SK-N-SH (cell line): ENCODE measurements at regions not wholly inside any gene's neighbourhood (a gene's known extent, or its start where the extent isn't known, plus 50 kb on each side); places are given as distances from the start of the nearest gene placed in this dataset.

Source experiments
- CTCF ChIA-PET: fragments of 300-600, 350-600 bp; formaldehyde crosslinking; extraction: SDS; loops from one replicate; lab custom pipeline; 2021; lab: Yijun Ruan, JAX
- POLR2A ChIA-PET: fragments of 350-600 bp; sonication (Branson Sonifier 250); formaldehyde crosslinking; extraction: SDS; loops from one replicate; lab custom pipeline; 2020; ENCODE audit warnings: antibody characterized with exemption, inconsistent platforms; lab: Yijun Ruan, JAX
- DNase-seq: peaks from one replicate; pipeline ENCODE4 v3.0.0; 2012
- H2AFZ ChIP-seq: fragments of 200-600 bp; sonication (generic); 2 replicates; pipeline ENCODE4 v1.8.1; 2016; ENCODE audit warnings: antibody characterized with exemption, mild to moderate bottlenecking, low read depth
- H3F3A ChIP-seq: fragments of 200-600 bp; sonication (generic); replicated peaks from 2 replicates; pipeline ENCODE3; 2016; ENCODE audit warnings: antibody characterized with exemption, mild to moderate bottlenecking; ENCODE audit not compliant: insufficient read depth
- H3K27ac ChIP-seq, 2 experiments: fragments of 200-500 bp in 1 of 2; fragments of 200-600 bp in 1 of 2; sonication (Bioruptor generic) in 1 of 2; sonication (generic), shearing (Covaris generic) in 1 of 2; 2 replicates each; pipeline versions ENCODE4 v1.5.1 to v1.6.1; 2014 to 2016; ENCODE audit warnings: low read depth in 2 of 2, inconsistent platforms in 1 of 2, low read length in 1 of 2, mild to moderate bottlenecking in 1 of 2, mixed read lengths in 1 of 2
- H3K27me3 ChIP-seq: fragments of 200-600 bp; sonication (generic), shearing (Covaris generic); 2 replicates; pipeline ENCODE4 v1.6.1; 2016; ENCODE audit warnings: mixed run types; ENCODE audit not compliant: insufficient read depth
- H3K36me3 ChIP-seq, 2 experiments: fragments of 200-500 bp in 1 of 2; fragments of 200-600 bp in 1 of 2; sonication (Bioruptor generic) in 1 of 2; sonication (generic) in 1 of 2; replicated peaks in 1 of 2; 2 replicates each; pipeline versions ENCODE3 to v1.5.1; 2014 to 2016; ENCODE audit warnings: low read length in 1 of 2, mild to moderate bottlenecking in 1 of 2; ENCODE audit not compliant: insufficient read depth in 2 of 2, control insufficient read depth in 1 of 2
- H3K4me1 ChIP-seq, 2 experiments: fragments of 200-500 bp in 1 of 2; fragments of 200-600 bp in 1 of 2; sonication (Bioruptor generic) in 1 of 2; sonication (generic), shearing (Covaris generic) in 1 of 2; 2 replicates each; pipeline versions ENCODE4 v1.5.1 to v1.6.1; 2014 to 2016; ENCODE audit warnings: low read depth in 1 of 2, low read length in 1 of 2, mixed run types in 1 of 2; ENCODE audit not compliant: insufficient read depth in 2 of 2, control insufficient read depth in 1 of 2
- H3K4me2 ChIP-seq: fragments of 200-600 bp; sonication (generic), shearing (Covaris generic); 2 replicates; pipeline ENCODE4 v1.6.1; 2017; ENCODE audit warnings: mixed run types
- H3K4me3 ChIP-seq, 2 experiments: fragments of 200-500 bp in 1 of 2; fragments of 200-600 bp in 1 of 2; sonication (Bioruptor generic) in 1 of 2; sonication (generic), shearing (Covaris generic) in 1 of 2; 2 replicates each; pipeline versions ENCODE4 v1.5.1 to v1.8.1; 2014 to 2016; ENCODE audit warnings: low read depth in 2 of 2, inconsistent platforms in 1 of 2, low read length in 1 of 2, mild to moderate bottlenecking in 1 of 2, mixed read lengths in 1 of 2, moderate library complexity in 1 of 2
- H3K79me2 ChIP-seq: fragments of 200-600 bp; sonication (generic); 2 replicates; pipeline ENCODE4 v1.8.1; 2017; ENCODE audit warnings: mild to moderate bottlenecking; ENCODE audit not compliant: insufficient read depth
- H3K9ac ChIP-seq: fragments of 200-600 bp; sonication (generic); 2 replicates; pipeline ENCODE4 v1.6.1; 2017; ENCODE audit warnings: mixed run types
- H3K9me2 ChIP-seq: fragments of 200-600 bp; sonication (generic); 2 replicates; pipeline ENCODE4 v1.6.1; 2017; ENCODE audit warnings: mixed run types
- H3K9me3 ChIP-seq: fragments of 200-600 bp; sonication (generic); 2 replicates; pipeline ENCODE4 v1.6.1; 2017; ENCODE audit warnings: mixed run types, mild to moderate bottlenecking, moderate library complexity
- H4K20me1 ChIP-seq: fragments of 200-600 bp; sonication (generic); 2 replicates; pipeline ENCODE4 v1.6.1; 2017; ENCODE audit warnings: mild to moderate bottlenecking, mixed run types; ENCODE audit not compliant: insufficient read depth
- CHD2 ChIP-seq: fragments of 150-350 bp; IDR thresholded peaks from 2 replicates; pipeline ENCODE4 v1.6.1; 2018; ENCODE audit warnings: low read length; ENCODE audit not compliant: partially characterized antibody
- CTCF ChIP-seq: fragments of 200-600 bp; sonication (generic); IDR thresholded peaks from 2 replicates; pipeline ENCODE4 v1.6.1; 2017; ENCODE audit warnings: antibody characterized with exemption, mild to moderate bottlenecking, moderate library complexity
- ELF1 ChIP-seq: IDR thresholded peaks from 2 replicates; pipeline ENCODE4 v1.4.0; 2012
- EP300 ChIP-seq, 2 experiments: IDR thresholded peaks; 2 replicates each; pipeline versions ENCODE4 v1.4.0 to v1.6.1; 2012; ENCODE audit warnings: borderline replicate concordance in 1 of 2, low read depth in 1 of 2, low read length in 1 of 2
- FOXM1 ChIP-seq: IDR thresholded peaks from 2 replicates; pipeline ENCODE4 v1.4.0; 2012; ENCODE audit warnings: low read depth, mild to moderate bottlenecking
- GABPA ChIP-seq: IDR thresholded peaks from 2 replicates; pipeline ENCODE4 v1.4.0; 2012; ENCODE audit warnings: low read depth, mild to moderate bottlenecking
- IRF3 ChIP-seq: fragments of 150-350 bp; IDR thresholded peaks from 2 replicates; pipeline ENCODE4 v1.6.1; 2016; ENCODE audit warnings: mild to moderate bottlenecking, low read depth, low read length
- NFIC ChIP-seq: IDR thresholded peaks from 2 replicates; pipeline ENCODE4 v1.4.0; 2012; ENCODE audit warnings: borderline replicate concordance
- POLR2AphosphoS5 ChIP-seq: IDR thresholded peaks from 2 replicates; pipeline ENCODE4 v1.6.1; 2012; ENCODE audit warnings: low read depth, low read length
- RAD21 ChIP-seq: IDR thresholded peaks from 2 replicates; pipeline ENCODE4 v1.6.1; 2012; ENCODE audit warnings: mild to moderate bottlenecking, low read length
- RCOR1 ChIP-seq: fragments of 150-350 bp; IDR thresholded peaks from 2 replicates; pipeline ENCODE4 v1.6.1; 2017; ENCODE audit warnings: antibody characterized with exemption, low read length
- RFX5 ChIP-seq: IDR thresholded peaks from 2 replicates; pipeline ENCODE4 v1.6.1; 2012; ENCODE audit warnings: mild to moderate bottlenecking, improper control_type of control experiment, low read length
- RXRA ChIP-seq: IDR thresholded peaks from 2 replicates; pipeline ENCODE4 v1.4.0; 2012; ENCODE audit warnings: low read depth, mild to moderate bottlenecking, borderline replicate concordance
- SIN3A ChIP-seq: IDR thresholded peaks from 2 replicates; pipeline ENCODE4 v1.6.1; 2012; ENCODE audit warnings: low read depth, mild to moderate bottlenecking, low read length, moderate library complexity, borderline replicate concordance
- TAF1 ChIP-seq: IDR thresholded peaks from 2 replicates; pipeline ENCODE4 v1.6.1; 2012; ENCODE audit warnings: low read depth, mild to moderate bottlenecking, low read length, moderate library complexity, borderline replicate concordance
- TEAD4 ChIP-seq: IDR thresholded peaks from 2 replicates; pipeline ENCODE4 v1.4.0; 2012; ENCODE audit warnings: mild to moderate bottlenecking, borderline replicate concordance; ENCODE audit not compliant: insufficient read depth
- USF2 ChIP-seq: fragments of 150-350 bp; IDR thresholded peaks from 2 replicates; pipeline ENCODE4 v1.6.1; 2017; ENCODE audit warnings: antibody characterized with exemption, low read length, low read depth, borderline replicate concordance
- WGBS: methylation state at CpG from one replicate; pipeline ENCODE4 v1.1.6; 2017; ENCODE audit warnings: low lambda C conversion rate; 5-methylcytosine and 5-hydroxymethylcytosine counted together
- TF ChIP-seq, protein P1 (sequence below): IDR thresholded peaks from 2 replicates; pipeline ENCODE4 v1.4.0; 2012; ENCODE audit warnings: low read depth, borderline replicate concordance
- TF ChIP-seq, protein P2 (sequence below): IDR thresholded peaks from 2 replicates; pipeline ENCODE4 v1.4.0; 2012; ENCODE audit warnings: low read depth
- TF ChIP-seq, protein P3 (sequence below): IDR thresholded peaks from 2 replicates; pipeline ENCODE4 v1.6.1; 2012; ENCODE audit warnings: mild to moderate bottlenecking, low read depth, low read length, moderate library complexity

DNA sequence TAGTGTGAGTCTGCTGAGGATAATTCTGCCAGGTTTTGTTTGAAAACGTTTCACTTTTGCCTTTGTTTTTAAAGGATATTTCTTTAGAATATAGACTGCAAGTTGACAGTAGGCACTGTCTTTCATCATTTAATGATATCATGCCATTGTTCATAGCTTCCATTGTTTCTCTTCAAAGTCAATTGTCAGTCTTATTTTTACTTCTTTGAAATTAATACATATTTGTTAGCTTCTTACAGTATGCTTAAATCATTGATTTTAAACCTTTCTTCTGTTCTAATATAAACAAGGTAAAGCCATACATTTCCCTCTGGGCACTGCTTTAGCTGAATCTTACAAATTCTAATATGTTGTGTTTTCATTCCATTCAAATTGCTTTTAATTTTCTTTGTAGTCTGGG, 62.3 kb upstream of the PARVA start:
- no peaks in the 10 kb centered on the region; the same call in 1 of the 2 replicates for H3K9me2 ChIP-seq
- no peak overlapping the region for H2AFZ ChIP-seq
- no peaks in the 10 kb centered on the region for H4K20me1 ChIP-seq
- H3K27me3 ChIP-seq: no peaks in the 10 kb centered on the region
- no peak overlapping the region for H3K27ac ChIP-seq
- no peak overlapping the region for H3K4me2 ChIP-seq
- TF ChIP-seq USF2: no peak
- no peak for TF ChIP-seq ELF1
- TF ChIP-seq RCOR1: no peak
- no peak for TF ChIP-seq EP300 (IDR thresholded peaks at IDR 0.05; ENCODE audit: borderline replicate concordance in 1 of 2, low read depth in 1 of 2, low read length in 1 of 2)
- TF ChIP-seq, protein P1, sequence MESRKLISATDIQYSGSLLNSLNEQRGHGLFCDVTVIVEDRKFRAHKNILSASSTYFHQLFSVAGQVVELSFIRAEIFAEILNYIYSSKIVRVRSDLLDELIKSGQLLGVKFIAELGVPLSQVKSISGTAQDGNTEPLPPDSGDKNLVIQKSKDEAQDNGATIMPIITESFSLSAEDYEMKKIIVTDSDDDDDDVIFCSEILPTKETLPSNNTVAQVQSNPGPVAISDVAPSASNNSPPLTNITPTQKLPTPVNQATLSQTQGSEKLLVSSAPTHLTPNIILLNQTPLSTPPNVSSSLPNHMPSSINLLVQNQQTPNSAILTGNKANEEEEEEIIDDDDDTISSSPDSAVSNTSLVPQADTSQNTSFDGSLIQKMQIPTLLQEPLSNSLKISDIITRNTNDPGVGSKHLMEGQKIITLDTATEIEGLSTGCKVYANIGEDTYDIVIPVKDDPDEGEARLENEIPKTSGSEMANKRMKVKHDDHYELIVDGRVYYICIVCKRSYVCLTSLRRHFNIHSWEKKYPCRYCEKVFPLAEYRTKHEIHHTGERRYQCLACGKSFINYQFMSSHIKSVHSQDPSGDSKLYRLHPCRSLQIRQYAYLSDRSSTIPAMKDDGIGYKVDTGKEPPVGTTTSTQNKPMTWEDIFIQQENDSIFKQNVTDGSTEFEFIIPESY: no peak
- no peak for TF ChIP-seq NFIC
- TF ChIP-seq RXRA: no peak
- TF ChIP-seq GABPA: no peak
- TF ChIP-seq CHD2: no peak
- no peak for TF ChIP-seq RAD21
- TF ChIP-seq FOXM1: no peak
- TF ChIP-seq RFX5: no peak
- TF ChIP-seq TAF1: no peak
- TF ChIP-seq, protein P2, sequence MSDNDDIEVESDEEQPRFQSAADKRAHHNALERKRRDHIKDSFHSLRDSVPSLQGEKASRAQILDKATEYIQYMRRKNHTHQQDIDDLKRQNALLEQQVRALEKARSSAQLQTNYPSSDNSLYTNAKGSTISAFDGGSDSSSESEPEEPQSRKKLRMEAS: no peak
- TF ChIP-seq, protein P3, sequence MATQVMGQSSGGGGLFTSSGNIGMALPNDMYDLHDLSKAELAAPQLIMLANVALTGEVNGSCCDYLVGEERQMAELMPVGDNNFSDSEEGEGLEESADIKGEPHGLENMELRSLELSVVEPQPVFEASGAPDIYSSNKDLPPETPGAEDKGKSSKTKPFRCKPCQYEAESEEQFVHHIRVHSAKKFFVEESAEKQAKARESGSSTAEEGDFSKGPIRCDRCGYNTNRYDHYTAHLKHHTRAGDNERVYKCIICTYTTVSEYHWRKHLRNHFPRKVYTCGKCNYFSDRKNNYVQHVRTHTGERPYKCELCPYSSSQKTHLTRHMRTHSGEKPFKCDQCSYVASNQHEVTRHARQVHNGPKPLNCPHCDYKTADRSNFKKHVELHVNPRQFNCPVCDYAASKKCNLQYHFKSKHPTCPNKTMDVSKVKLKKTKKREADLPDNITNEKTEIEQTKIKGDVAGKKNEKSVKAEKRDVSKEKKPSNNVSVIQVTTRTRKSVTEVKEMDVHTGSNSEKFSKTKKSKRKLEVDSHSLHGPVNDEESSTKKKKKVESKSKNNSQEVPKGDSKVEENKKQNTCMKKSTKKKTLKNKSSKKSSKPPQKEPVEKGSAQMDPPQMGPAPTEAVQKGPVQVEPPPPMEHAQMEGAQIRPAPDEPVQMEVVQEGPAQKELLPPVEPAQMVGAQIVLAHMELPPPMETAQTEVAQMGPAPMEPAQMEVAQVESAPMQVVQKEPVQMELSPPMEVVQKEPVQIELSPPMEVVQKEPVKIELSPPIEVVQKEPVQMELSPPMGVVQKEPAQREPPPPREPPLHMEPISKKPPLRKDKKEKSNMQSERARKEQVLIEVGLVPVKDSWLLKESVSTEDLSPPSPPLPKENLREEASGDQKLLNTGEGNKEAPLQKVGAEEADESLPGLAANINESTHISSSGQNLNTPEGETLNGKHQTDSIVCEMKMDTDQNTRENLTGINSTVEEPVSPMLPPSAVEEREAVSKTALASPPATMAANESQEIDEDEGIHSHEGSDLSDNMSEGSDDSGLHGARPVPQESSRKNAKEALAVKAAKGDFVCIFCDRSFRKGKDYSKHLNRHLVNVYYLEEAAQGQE: no peak
- no peak for TF ChIP-seq CTCF
- TF ChIP-seq TEAD4: no peak
- TF ChIP-seq SIN3A: no peak
- no peak for TF ChIP-seq IRF3
- TF ChIP-seq POLR2AphosphoS5: no peak
- TF ChIP-seq, all 33 proteins: peak for 0
- H3K9me3 ChIP-seq: peaks cover 18% of the 10 kb centered on the region
- WGBS: 7% methylated on average over 1 of the region's 1 CpG
- no peak overlapping the region for H3K4me3 ChIP-seq
- no peak overlapping the region for H3K9ac ChIP-seq
- H3F3A ChIP-seq: peaks cover 13% of the 10 kb centered on the region
- ChIA-PET POLR2A (no interaction called here), CTCF (interaction anchor here (0.8 kb wide), 1 partner anchor 26 kb away, joined by 3 read pairs; no protein-coding TSS in a partner anchor)
- no peaks in the 10 kb centered on the region for H3K79me2 ChIP-seq
- H3K36me3 ChIP-seq: peaks cover 0 to 14% of the 10 kb centered on the region in 2 experiments
- H3K4me1 ChIP-seq: peaks cover 9 to 19% of the 10 kb centered on the region in 2 experiments; a peak in 3 of 4 replicates
- DNase-seq: no peak
